NT2/D1 (cell line): ENCODE measurements at regions not wholly inside any gene's neighbourhood (a gene's known extent, or its start where the extent isn't known, plus 50 kb on each side); places are given as distances from the start of the nearest gene placed in this dataset.

Experiments
- DNase-seq: peaks from one replicate; pipeline ENCODE4 v3.0.0-alpha.2; 2011; ENCODE audit warnings: low read depth, low spot score
- H3K27me3 ChIP-seq: 2 replicates; pipeline ENCODE4 v1.6.0; 2011; ENCODE audit warnings: mild to moderate bottlenecking; ENCODE audit not compliant: insufficient read length, insufficient read depth
- H3K36me3 ChIP-seq: 2 replicates; pipeline ENCODE4 v1.6.1; 2011; ENCODE audit warnings: mild to moderate bottlenecking, low read length, mixed read lengths; ENCODE audit not compliant: insufficient read depth, insufficient read length
- H3K4me1 ChIP-seq: 2 replicates; pipeline ENCODE4 v1.5.1; 2011; ENCODE audit not compliant: insufficient read depth, insufficient read length
- H3K4me3 ChIP-seq: 2 replicates; pipeline ENCODE4 v1.5.1; 2011; ENCODE audit warnings: low read depth; ENCODE audit not compliant: insufficient read length
- H3K9ac ChIP-seq: 2 replicates; pipeline ENCODE4 v1.6.0; 2011; ENCODE audit warnings: low read depth; ENCODE audit not compliant: insufficient read length
- H3K9me3 ChIP-seq: 2 replicates; pipeline ENCODE4 v1.5.1; 2011; ENCODE audit warnings: mild to moderate bottlenecking, low read length; ENCODE audit not compliant: insufficient read depth
- SUZ12 ChIP-seq: IDR thresholded peaks from 2 replicates; pipeline ENCODE4 v1.6.1; 2011; ENCODE audit not compliant: insufficient read length, insufficient read depth; ENCODE audit errors: extremely low read depth
- YY1 ChIP-seq: IDR thresholded peaks from 2 replicates; pipeline ENCODE4 v1.6.1; 2011; ENCODE audit not compliant: insufficient read length, insufficient read depth
- ZNF274 ChIP-seq: IDR thresholded peaks from 2 replicates; pipeline ENCODE4 v1.6.1; 2011; ENCODE audit warnings: mild to moderate bottlenecking, low read depth, low read length

- no peak for DNase-seq
- H3K4me1 ChIP-seq, result no peaks in the 10 kb centered on the region
- H3K9me3 ChIP-seq, result no peaks in the 10 kb centered on the region
- H3K9ac ChIP-seq, result no peak overlapping the region
- H3K36me3 ChIP-seq, result no peaks in the 10 kb centered on the region
- no peak for TF ChIP-seq ZNF274
- no peak for TF ChIP-seq SUZ12
- no peak for TF ChIP-seq YY1
- H3K27me3 ChIP-seq, result no peaks in the 10 kb centered on the region
- H3K4me3 ChIP-seq, result no peak overlapping the region
These were observed 221.1 kb downstream of the RDH14 start for GRCh38 chr2:18339326-18339725.

GRCh38 chr2:18336975-18337374 lies 223.5 kb downstream of the RDH14 start:
- no peak for TF ChIP-seq SUZ12
- H3K27me3 ChIP-seq, result no peaks in the 10 kb centered on the region
- H3K9ac ChIP-seq, result no peak overlapping the region
- no peaks in the 10 kb centered on the region for H3K36me3 ChIP-seq
- no peak overlapping the region for H3K4me3 ChIP-seq
- no peak for DNase-seq
- H3K9me3 ChIP-seq, result no peaks in the 10 kb centered on the region
- no peaks in the 10 kb centered on the region for H3K4me1 ChIP-seq

GRCh38 chr2:18332477-18332876 lies 228.0 kb downstream of the RDH14 start:
- Histone ChIP-seq H3K4me3 (no peak overlapping the region), H3K9ac (no peak overlapping the region), H3K27me3 (no peaks in the 10 kb centered on the region), H3K9me3 (no peaks in the 10 kb centered on the region), H3K36me3 (no peaks in the 10 kb centered on the region), H3K4me1 (no peaks in the 10 kb centered on the region)
- TF ChIP-seq ZNF274 (no peak), YY1 (no peak), SUZ12 (no peak)
- no peak for DNase-seq

- no peaks in the 10 kb centered on the region for H3K9me3 ChIP-seq
- H3K36me3 ChIP-seq, result no peaks in the 10 kb centered on the region
- H3K4me3 ChIP-seq, result no peak overlapping the region
- H3K27me3 ChIP-seq, result no peaks in the 10 kb centered on the region
- no peak for TF ChIP-seq ZNF274
- TF ChIP-seq SUZ12, result no peak
- no peak for TF ChIP-seq YY1
- no peaks in the 10 kb centered on the region for H3K4me1 ChIP-seq
- no peak overlapping the region for H3K9ac ChIP-seq
- no peak for DNase-seq
These were observed 235.3 kb downstream of the RDH14 start for GRCh38 chr2:18325118-18325517.

GRCh38 chr2:18319987-18320386 lies 240.5 kb downstream of the RDH14 start:
- Histone ChIP-seq H3K27me3 (no peaks in the 10 kb centered on the region), H3K4me3 (no peak overlapping the region), H3K9ac (no peak overlapping the region), H3K4me1 (no peaks in the 10 kb centered on the region), H3K36me3 (no peaks in the 10 kb centered on the region), H3K9me3 (no peaks in the 10 kb centered on the region)
- no peak for TF ChIP-seq YY1
- no peak for TF ChIP-seq ZNF274
- TF ChIP-seq SUZ12, result no peak
- no peak for DNase-seq

- no peak overlapping the region for H3K4me3 ChIP-seq
These were observed 243.4 kb downstream of the RDH14 start for GRCh38 chr2:18317017-18317416.

GRCh38 chr2:18312818-18313217 lies 247.6 kb downstream of the RDH14 start:
- no peaks in the 10 kb centered on the region for H3K27me3 ChIP-seq
- no peaks in the 10 kb centered on the region for H3K4me1 ChIP-seq
- H3K9ac ChIP-seq, result no peak overlapping the region
- no peak overlapping the region for H3K4me3 ChIP-seq
- no peaks in the 10 kb centered on the region for H3K36me3 ChIP-seq
- DNase-seq, result no peak
- TF ChIP-seq SUZ12 (no peak), YY1 (no peak), ZNF274 (no peak)
- H3K9me3 ChIP-seq, result no peaks in the 10 kb centered on the region

More at GRCh38 chr2:18317017-18317416, 243.4 kb downstream of the RDH14 start:
- Histone ChIP-seq H3K36me3 (no peaks in the 10 kb centered on the region), H3K9ac (no peak overlapping the region), H3K27me3 (no peaks in the 10 kb centered on the region), H3K4me1 (no peaks in the 10 kb centered on the region), H3K9me3 (no peaks in the 10 kb centered on the region)
- no peak for TF ChIP-seq SUZ12
- TF ChIP-seq ZNF274, result no peak
- TF ChIP-seq YY1, result no peak
- DNase-seq, result no peak

- Histone ChIP-seq H3K27me3 (no peaks in the 10 kb centered on the region), H3K9me3 (no peaks in the 10 kb centered on the region), H3K4me1 (no peaks in the 10 kb centered on the region), H3K9ac (no peak overlapping the region), H3K36me3 (no peaks in the 10 kb centered on the region), H3K4me3 (no peak overlapping the region)
- no peak for TF ChIP-seq SUZ12
- no peak for TF ChIP-seq ZNF274
- no peak for TF ChIP-seq YY1
- no peak for DNase-seq
These were observed 248.8 kb downstream of the RDH14 start for GRCh38 chr2:18311420-18312195.
